ENCODE measurements at regions not wholly inside any gene's neighbourhood (a gene's known extent, or its start where the extent isn't known, plus 50 kb on each side); places are given as distances from the start of the nearest gene placed in this dataset.

GRCh38 chr2:195606179-195606578 is 50.8 kb upstream of the SLC39A10 start:
- Histone ChIP-seq H3K4me3 (no peak overlapping the region), H3K4me1 (replicated peaks in 1 of 2) (no peaks in the 10 kb centered on the region), H3K27ac (no peak overlapping the region)
- in situ Hi-C loops (cut with MboI; ENCODE audit: low pct_unique_long_range_greater_than_20kb in 2 of 9, low sequenced_read_pairs in 9 of 9, unreplicated experiment in 9 of 9) = no loop called here
- ATAC-seq (replicated peaks in 6 of 8) = no peak

DNA sequence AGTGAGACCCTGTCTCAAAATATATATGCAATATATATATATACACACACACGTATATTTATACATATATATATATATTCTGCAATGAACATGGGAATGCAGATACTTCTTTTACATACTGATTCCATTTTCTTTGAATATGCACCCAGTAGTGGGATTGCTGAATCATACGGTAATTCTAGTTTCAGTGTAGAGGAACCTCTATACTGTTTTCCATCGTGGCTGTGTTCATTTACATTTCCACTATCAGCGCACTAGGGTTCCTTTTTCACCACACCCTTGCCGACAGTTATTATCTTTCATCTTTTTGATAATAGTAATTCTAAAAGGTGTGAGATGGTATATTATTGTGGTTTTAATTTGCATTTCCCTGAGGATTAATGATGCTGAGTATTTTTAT is 52.3 kb upstream of the SLC39A10 start:
- peak in 3 of 8 experiments; percentile 58 to 81 (median 71) for ATAC-seq (replicated peaks in 6 of 8)
- in situ Hi-C loops (cut with MboI; ENCODE audit: low pct_unique_long_range_greater_than_20kb in 2 of 9, low sequenced_read_pairs in 9 of 9, unreplicated experiment in 9 of 9) = no loop called here
- no peak overlapping the region for H3K4me3 ChIP-seq
- no peaks in the 10 kb centered on the region for H3K4me1 ChIP-seq (replicated peaks in 1 of 2)
- H3K27ac ChIP-seq = no peak overlapping the region
- 4 to 100% (median 85%) methylated on average over 1 to 5 of the region's 5 CpGs; no CpG with 5 or more reads in 1 of the 10 experiments for WGBS, 10 experiments

DNA sequence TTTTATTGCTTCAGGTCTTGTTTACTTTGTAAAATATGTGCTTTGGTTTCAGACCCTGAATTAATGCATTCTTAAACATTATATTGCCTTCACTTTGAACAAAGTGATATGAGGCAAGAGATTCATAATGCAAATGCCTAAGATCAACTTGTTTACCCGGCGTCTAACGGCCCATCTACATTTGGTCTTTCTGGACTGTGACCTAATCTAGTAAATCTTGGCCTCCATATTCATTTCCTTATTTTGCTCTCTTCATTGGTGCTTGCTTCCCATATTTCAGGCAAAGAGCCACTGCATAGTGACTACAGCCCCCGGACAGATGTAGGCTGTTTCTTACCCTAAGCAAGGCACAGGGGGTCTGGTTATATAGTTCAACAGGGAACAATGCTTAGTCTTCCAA is 53.0 kb upstream of the SLC39A10 start:
- 10 to 100% (median 85%) methylated on average over 1 to 4 of the region's 4 CpGs; no CpG with 5 or more reads in 1 of the 10 experiments for WGBS, 10 experiments
- no peaks in the 10 kb centered on the region for H3K4me1 ChIP-seq (replicated peaks in 1 of 2)
- peak in 3 of 8 experiments; percentile 50 to 70 (median 55) for ATAC-seq (replicated peaks in 6 of 8)
- in situ Hi-C loops (cut with MboI; ENCODE audit: low pct_unique_long_range_greater_than_20kb in 2 of 9, low sequenced_read_pairs in 9 of 9, unreplicated experiment in 9 of 9) = no loop called here
- H3K4me3 ChIP-seq = no peak overlapping the region
- H3K27ac ChIP-seq = no peak overlapping the region

- 46 to 100% (median 88%) methylated on average over 1 to 4 of the region's 4 CpGs for WGBS, 10 experiments
- ATAC-seq (replicated peaks in 6 of 8) = peak in 3 of 8 experiments; percentile 16 to 33 (median 26)
- H3K27ac ChIP-seq = no peak overlapping the region
- no peak overlapping the region for H3K4me3 ChIP-seq
- no peaks in the 10 kb centered on the region for H3K4me1 ChIP-seq (replicated peaks in 1 of 2)
- in situ Hi-C loops (cut with MboI; ENCODE audit: low pct_unique_long_range_greater_than_20kb in 2 of 9, low sequenced_read_pairs in 9 of 9, unreplicated experiment in 9 of 9) = no loop called here
These were observed 53.6 kb upstream of the SLC39A10 start for GRCh38 chr2:195603408-195603807.

DNA sequence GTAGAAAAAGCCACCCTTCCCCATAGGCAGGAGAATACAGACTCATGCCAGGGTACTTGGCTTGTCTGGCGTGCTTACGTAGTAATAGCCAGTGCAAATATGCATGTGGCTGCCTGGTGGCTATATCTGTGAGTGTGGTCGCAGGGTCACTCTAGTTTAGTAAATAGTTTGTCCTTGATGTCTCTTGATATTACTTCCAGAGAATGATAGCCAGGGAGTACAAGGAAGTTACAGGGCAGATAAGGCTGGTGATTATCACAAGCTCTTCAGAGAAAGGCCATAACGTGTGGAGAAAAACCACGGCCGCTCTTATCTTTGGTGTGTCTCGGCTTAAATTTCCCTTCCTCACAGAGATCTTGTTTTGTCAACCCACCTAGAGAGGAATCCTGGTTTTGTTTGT is 54.3 kb upstream of the SLC39A10 start:
- Histone ChIP-seq H3K4me3 (no peak overlapping the region), H3K4me1 (replicated peaks in 1 of 2) (no peaks in the 10 kb centered on the region), H3K27ac (no peak overlapping the region)
- 88 to 100% (median 97%) methylated on average over 1 to 7 of the region's 7 CpGs; no CpG with 5 or more reads in 3 of the 10 experiments for WGBS, 10 experiments
- in situ Hi-C loops (cut with MboI; ENCODE audit: low pct_unique_long_range_greater_than_20kb in 2 of 9, low sequenced_read_pairs in 9 of 9, unreplicated experiment in 9 of 9) = no loop called here
- ATAC-seq (replicated peaks in 6 of 8) = no peak

GRCh38 chr2:195601361-195601760 is 55.7 kb upstream of the SLC39A10 start:
- no peak for ATAC-seq (replicated peaks in 6 of 8)
- no peak overlapping the region for H3K27ac ChIP-seq
- in situ Hi-C loops (cut with MboI; ENCODE audit: low pct_unique_long_range_greater_than_20kb in 2 of 9, low sequenced_read_pairs in 9 of 9, unreplicated experiment in 9 of 9) = no loop called here
- H3K4me3 ChIP-seq = no peak overlapping the region
- no peaks in the 10 kb centered on the region for H3K4me1 ChIP-seq (replicated peaks in 1 of 2)
- 28 to 100% (median 80%) methylated on average over 1 to 5 of the region's 6 CpGs; no CpG with 5 or more reads in 1 of the 10 experiments for WGBS, 10 experiments

DNA sequence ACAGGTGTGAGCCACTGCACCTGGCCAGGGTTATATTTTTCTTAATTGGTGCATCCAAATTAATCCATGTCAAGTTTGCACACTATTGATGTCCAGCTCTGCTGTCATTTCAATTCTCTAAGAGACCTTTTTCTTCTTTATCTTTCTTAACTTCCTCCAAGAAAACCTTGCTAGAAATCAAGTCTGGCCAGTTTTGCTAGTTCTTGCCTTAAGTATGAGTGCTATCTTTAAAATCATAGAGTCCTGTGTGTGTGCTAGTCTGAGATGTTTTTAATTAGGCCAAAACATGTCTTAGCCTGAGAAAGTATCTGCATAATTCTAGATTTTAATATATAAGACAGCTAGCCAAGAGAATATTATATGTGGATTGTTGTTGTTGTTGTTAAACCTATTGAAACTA is 56.2 kb upstream of the SLC39A10 start:
- no peak for ATAC-seq (replicated peaks in 6 of 8)
- in situ Hi-C loops (cut with MboI; ENCODE audit: low pct_unique_long_range_greater_than_20kb in 2 of 9, low sequenced_read_pairs in 9 of 9, unreplicated experiment in 9 of 9) = no loop called here
- Histone ChIP-seq H3K4me1 (replicated peaks in 1 of 2) (peaks cover 0 to 1% of the 10 kb centered on the region in 2 donors), H3K27ac (no peak overlapping the region), H3K4me3 (no peak overlapping the region)

DNA sequence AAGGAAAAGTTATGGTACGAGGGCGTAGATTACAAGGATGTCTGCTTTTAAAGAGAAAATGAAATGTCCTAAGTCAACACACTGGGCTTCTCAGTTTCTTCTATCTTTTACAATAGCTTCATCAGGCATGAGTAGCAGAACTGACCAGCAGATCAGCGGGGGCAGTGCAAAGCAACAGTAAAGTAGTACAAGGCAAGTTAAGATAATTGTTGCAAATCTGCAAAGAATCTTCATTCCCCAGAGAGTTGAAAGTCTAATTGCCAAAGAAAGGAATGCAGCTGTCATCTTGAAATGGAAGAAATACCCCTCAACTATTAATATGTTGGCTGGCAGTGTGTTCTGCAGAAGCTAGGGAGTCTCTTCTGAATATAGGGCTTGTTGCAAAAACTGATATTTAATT is 60.2 kb upstream of the SLC39A10 start:
- ATAC-seq (replicated peaks in 6 of 8) = no peak
- peaks cover 2 to 5% of the 10 kb centered on the region in 2 donors for H3K4me1 ChIP-seq (replicated peaks in 1 of 2)
- WGBS, 10 experiments = 70 to 100% (median 95%) methylated on average over 1 to 3 of the region's 3 CpGs; no CpG with 5 or more reads in 2 of the 10 experiments
- in situ Hi-C loops (cut with MboI; ENCODE audit: low pct_unique_long_range_greater_than_20kb in 2 of 9, low sequenced_read_pairs in 9 of 9, unreplicated experiment in 9 of 9) = no loop called here
- no peak overlapping the region for H3K27ac ChIP-seq
- no peak overlapping the region for H3K4me3 ChIP-seq

GRCh38 chr2:195595825-195596224 is 61.2 kb upstream of the SLC39A10 start:
- in situ Hi-C loops (cut with MboI; ENCODE audit: low pct_unique_long_range_greater_than_20kb in 2 of 9, low sequenced_read_pairs in 9 of 9, unreplicated experiment in 9 of 9) = no loop called here
- Histone ChIP-seq H3K4me3 (no peak overlapping the region), H3K4me1 (replicated peaks in 1 of 2) (peaks cover 2 to 5% of the 10 kb centered on the region in 2 donors), H3K27ac (no peak overlapping the region)
- peak in 1 of 8 experiments; percentile 53 for ATAC-seq (replicated peaks in 6 of 8)
- 48 to 100% (median 90%) methylated on average over 1 to 4 of the region's 6 CpGs; no CpG with 5 or more reads in 1 of the 10 experiments for WGBS, 10 experiments

- in situ Hi-C loops (cut with MboI; ENCODE audit: low pct_unique_long_range_greater_than_20kb in 2 of 9, low sequenced_read_pairs in 9 of 9, unreplicated experiment in 9 of 9) = no loop called here
- Histone ChIP-seq H3K27ac (no peak overlapping the region), H3K4me3 (no peak overlapping the region), H3K4me1 (replicated peaks in 1 of 2) (peaks cover 2 to 5% of the 10 kb centered on the region in 2 donors)
- WGBS, 10 experiments = 7 to 100% (median 79%) methylated on average over 1 to 4 of the region's 4 CpGs
- peak in 3 of 8 experiments; percentile 49 to 74 (median 64) for ATAC-seq (replicated peaks in 6 of 8)
These were observed 61.9 kb upstream of the SLC39A10 start for GRCh38 chr2:195594919-195595694.

DNA sequence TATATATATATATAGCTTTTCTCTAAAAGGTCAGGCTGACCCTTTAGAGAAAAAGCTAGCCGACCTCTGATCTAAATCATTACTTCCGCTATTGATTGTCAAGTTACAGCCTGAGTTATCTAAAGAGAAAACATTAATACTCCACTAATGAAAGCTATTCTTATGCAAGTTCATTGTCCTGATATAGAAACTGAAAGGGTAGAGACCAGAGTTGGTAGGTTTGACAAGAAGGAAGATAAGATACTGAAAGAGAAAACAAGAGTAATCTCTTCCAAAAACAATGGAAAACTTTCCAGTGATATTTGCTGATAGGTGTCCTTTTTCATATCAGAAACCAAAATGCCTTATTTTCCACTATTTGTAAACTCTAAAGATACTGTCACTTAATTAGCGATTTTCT is 62.8 kb upstream of the SLC39A10 start:
- WGBS, 10 experiments = 21 to 100% (median 78%) methylated on average over 1 to 3 of the region's 3 CpGs
- ATAC-seq (replicated peaks in 6 of 8) = no peak
- no peak overlapping the region for H3K27ac ChIP-seq
- no peak overlapping the region for H3K4me3 ChIP-seq
- peaks cover 2 to 5% of the 10 kb centered on the region in 2 donors for H3K4me1 ChIP-seq (replicated peaks in 1 of 2)
- in situ Hi-C loops (cut with MboI; ENCODE audit: low pct_unique_long_range_greater_than_20kb in 2 of 9, low sequenced_read_pairs in 9 of 9, unreplicated experiment in 9 of 9) = no loop called here

DNA sequence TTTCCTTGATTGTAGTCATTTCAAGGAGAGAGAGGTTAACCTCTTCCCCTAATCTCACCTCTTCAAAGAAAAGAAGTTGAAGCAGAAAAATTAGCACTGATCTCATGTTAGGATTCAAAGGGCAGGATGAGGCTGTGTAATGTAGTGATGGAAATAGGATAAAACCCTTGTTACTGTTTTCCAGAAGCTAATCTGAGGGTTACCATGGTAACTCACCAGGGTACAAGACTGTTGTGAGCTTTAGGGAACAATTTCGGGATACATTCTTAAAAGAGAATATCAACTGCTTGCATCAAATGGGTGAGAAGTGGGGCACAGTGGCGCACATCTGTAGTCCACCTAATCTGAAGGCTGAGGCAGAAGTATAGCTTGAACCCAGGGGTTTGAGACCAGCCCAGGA is 64.9 kb upstream of the SLC39A10 start:
- 60 to 100% (median 73%) methylated on average over 1 of the region's 2 CpGs; no CpG with 5 or more reads in 6 of the 10 experiments for WGBS, 10 experiments
- peaks cover 2 to 5% of the 10 kb centered on the region in 2 donors for H3K4me1 ChIP-seq (replicated peaks in 1 of 2)
- in situ Hi-C loops (cut with MboI; ENCODE audit: low pct_unique_long_range_greater_than_20kb in 2 of 9, low sequenced_read_pairs in 9 of 9, unreplicated experiment in 9 of 9) = no loop called here
- no peak overlapping the region for H3K27ac ChIP-seq
- ATAC-seq (replicated peaks in 6 of 8) = no peak
- no peak overlapping the region for H3K4me3 ChIP-seq

- 20 to 100% (median 82%) methylated on average over 1 of the region's 1 CpG; no CpG with 5 or more reads in 2 of the 10 experiments for WGBS, 10 experiments
- H3K27ac ChIP-seq = no peak overlapping the region
These were observed 66.2 kb upstream of the SLC39A10 start for GRCh38 chr2:195590861-195591205.

More at GRCh38 chr2:195590861-195591205, 66.2 kb upstream of the SLC39A10 start:
- no peak for ATAC-seq (replicated peaks in 6 of 8)
- peaks cover 2 to 4% of the 10 kb centered on the region in 2 donors for H3K4me1 ChIP-seq (replicated peaks in 1 of 2)
- in situ Hi-C loops (cut with MboI; ENCODE audit: low pct_unique_long_range_greater_than_20kb in 2 of 9, low sequenced_read_pairs in 9 of 9, unreplicated experiment in 9 of 9) = no loop called here
- no peak overlapping the region for H3K4me3 ChIP-seq

Data from motor neuron (in vitro differentiated cells).